HG03469 (cell line): ENCODE measurements at regions not wholly inside any gene's neighbourhood (a gene's known extent, or its start where the extent isn't known, plus 50 kb on each side); places are given as distances from the start of the nearest gene placed in this dataset.
A peak's percentile ranks its signal among the peaks of the same experiment; 100 is the strongest.

Experiments used
- ATAC-seq: cut with Tn5 transposase; IDR thresholded peaks from one replicate; pipeline ENCODE4 v1.9.1; 2021; ENCODE audit warnings: mild to moderate bottlenecking, moderate library complexity, moderate number of reproducible peaks; ENCODE audit not compliant: unreplicated experiment

DNA sequence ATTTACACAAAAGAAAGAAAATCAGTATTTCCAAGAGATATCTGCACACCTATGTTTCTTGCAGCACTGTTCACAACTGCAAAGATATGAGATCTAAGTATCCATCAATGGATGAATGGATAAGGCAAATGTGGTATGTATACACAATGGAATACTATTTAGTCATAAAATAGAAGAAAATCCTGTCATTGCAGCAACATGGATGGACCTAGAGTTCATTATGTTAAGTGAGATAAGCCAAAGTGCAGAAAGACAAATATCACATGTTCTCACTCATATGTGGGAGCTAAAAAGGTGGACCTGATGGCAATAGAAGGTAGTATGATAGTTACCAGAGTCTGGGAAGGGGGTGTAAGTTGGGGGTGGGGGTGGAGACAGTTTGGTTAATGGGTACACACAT is 1171.6 kb downstream of the SORCS1 start:
- ATAC-seq = no peak

- ATAC-seq = no peak
Observed at GRCh38 chr10:105990529-105990928, 1174.0 kb downstream of the SORCS1 start.

DNA sequence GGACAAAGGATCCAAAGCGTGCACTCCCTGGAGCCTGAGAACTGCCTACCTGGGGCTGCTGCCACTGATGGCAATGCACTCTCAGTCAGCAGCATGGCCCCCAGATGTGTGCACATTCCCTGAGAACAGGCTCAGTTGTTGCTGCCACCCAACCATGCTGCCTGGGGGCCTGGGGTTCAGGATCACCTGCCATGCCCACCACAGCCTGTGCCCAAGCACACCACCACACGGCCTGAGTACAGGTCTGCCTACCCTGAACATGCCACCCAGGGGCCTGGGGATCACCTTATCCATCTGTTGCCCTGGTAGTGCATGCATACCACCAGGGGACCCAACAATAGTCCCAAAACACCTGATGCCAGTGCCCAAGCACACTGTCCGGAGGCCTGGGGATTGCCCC is 1174.5 kb downstream of the SORCS1 start:
- ATAC-seq = no peak

GRCh38 chr10:105988848-105989247 is 1175.7 kb downstream of the SORCS1 start:
- no peak for ATAC-seq

DNA sequence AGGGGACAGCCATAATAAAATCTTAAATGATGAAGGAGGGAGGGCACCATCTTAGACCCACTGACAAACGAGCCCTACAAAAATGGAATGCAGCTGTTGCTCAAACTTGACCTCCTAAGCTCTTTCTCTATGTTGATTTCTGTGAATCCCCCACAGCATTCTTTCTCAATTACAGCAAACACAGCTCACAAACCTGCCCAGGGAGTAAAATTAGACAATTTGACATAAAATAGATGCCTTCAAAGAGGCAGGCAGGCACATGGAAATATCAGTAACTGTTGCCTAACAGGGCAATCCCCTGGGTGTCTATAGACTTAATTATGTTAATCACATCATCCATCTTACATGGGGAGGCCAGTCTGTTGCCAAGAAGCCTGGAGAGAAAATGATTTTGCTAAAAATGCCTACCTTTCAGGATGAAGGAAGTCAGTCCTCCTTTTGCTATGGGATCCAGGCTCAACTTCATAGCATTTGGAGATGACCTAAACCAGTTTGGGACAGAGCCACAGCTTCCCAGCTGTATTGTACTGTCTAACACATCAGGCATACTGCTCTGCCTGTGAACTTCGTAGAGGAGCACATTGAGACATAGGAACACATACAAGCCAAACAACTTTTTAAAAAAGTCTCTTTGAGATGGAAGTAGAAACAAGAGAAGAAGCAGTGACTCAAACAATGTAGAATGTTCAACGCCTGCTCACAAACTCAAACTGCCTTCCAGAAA is 1177.4 kb downstream of the SORCS1 start:
- ATAC-seq = no peak

GRCh38 chr10:105986486-105986885 is 1178.0 kb downstream of the SORCS1 start:
- ATAC-seq = no peak

DNA sequence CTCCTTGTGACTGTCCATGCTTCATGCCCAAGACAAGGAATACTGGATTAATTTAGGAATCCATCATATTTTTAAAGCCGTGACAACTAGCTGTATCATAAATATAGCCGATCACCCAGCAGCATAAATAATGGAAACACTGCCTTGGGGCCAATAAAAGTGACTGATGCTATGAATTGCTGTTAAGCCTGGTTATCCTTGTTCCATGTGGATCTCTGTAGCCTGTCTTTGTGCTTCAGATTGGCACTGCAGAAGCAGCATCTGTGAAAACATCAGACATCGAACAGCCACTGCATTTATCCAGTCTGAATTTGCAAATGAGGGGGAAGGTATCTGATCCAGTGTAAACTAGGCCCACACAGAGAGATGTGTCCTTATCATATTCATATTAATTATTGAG is 1181.8 kb downstream of the SORCS1 start:
- no peak for ATAC-seq

DNA sequence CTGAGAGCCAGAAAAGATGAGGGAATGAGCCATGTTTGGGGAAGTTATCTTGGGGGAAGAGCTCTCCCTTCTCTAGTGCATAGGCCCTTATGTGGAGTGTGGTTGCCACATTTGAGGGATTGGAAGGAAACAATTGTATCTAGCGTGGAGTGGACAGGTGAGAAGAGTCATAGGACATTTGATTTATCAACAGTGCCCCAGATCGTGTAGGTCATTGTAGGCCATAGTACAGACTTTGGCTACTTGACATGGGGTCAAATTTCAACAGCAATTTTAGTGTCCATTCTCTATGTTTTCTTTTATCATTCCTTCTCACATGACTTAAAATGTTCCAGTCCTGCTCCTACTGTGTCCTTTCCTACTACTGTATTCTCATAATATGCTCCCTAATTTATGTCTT is 1182.8 kb downstream of the SORCS1 start:
- ATAC-seq = no peak

GRCh38 chr10:105974803-105975456 is 1189.6 kb downstream of the SORCS1 start:
- ATAC-seq = no peak

- ATAC-seq = no peak
Observed at GRCh38 chr10:105973902-105974301, 1190.6 kb downstream of the SORCS1 start.

DNA sequence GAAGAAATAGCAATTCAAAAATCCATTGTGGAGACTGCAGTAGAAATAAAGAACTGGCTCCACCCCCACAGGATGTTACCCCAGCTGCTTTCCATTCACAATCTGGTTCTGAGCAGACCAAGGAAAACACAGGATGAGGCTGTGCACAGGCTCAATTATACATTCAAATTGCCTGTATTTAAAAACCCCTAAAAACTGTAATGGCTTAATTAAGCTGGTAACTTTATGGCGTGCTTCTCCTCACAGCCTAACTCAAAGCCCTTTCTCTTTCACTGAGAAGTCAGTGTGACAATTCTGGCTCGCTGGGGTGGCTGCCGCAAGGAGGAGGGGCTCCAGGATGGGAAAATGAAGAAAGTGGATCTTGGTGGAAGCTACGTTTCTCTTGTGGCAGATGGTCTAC is 1191.1 kb downstream of the SORCS1 start:
- no peak for ATAC-seq

GRCh38 chr10:105971460-105971859 is 1193.0 kb downstream of the SORCS1 start:
- ATAC-seq = no peak

GRCh38 chr10:105969884-105970377 is 1194.6 kb downstream of the SORCS1 start:
- no peak for ATAC-seq

DNA sequence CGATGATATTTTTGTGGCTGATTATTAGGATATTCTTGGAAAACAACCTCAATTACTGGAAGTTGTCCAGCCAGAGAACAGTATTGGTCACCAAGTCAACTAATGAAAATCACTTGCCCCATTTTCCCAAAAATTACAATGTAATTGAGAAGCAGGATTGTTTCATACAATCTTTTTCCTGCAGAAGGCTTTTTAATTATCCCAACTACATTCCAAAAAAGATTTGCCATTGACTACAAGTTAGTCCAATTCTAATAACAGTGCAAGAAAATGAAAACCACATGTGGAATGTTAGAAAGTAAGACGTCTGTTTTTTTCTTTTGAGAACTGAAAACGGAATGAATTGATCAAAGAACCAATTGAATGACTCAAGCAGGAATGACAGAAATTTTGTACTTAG is 1195.8 kb downstream of the SORCS1 start:
- ATAC-seq = no peak

DNA sequence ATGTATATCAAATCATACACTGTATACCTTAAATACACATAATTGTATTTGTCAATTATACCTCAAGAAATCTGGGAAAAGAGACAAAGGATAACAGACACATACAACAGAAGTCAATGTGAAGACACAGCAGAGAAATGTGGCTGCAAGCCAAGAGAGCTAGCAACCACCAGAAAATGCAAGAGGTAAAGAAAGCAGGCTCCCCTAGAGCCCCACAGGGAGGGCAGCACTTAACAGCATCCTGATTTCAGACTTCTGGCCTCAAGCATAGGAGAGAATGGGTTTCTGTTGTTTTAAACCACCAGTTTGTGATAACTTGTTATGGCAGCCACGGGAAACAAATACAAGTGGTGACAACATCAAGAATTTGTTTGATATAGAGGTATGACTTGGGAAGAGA is 1197.2 kb downstream of the SORCS1 start:
- no peak for ATAC-seq

DNA sequence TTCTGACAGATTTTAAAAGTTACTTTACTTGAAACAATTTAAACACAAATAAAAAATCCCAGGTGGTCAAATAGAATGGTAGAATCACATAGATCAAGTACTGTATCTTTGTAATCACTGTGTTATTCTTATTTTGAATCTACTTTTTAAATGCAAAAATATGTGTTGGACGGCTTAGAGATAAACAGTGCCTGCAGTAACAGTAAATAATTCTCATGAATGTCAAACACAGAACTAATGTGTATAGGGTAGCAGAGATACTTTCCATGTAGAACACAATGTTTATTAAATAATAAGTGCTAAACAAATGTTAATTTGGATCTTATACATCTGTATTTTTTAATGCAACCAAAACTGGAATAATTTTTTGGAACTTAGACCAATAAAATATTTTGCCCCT is 1199.4 kb downstream of the SORCS1 start:
- no peak for ATAC-seq

GRCh38 chr10:105964009-105964408 is 1200.5 kb downstream of the SORCS1 start:
- no peak for ATAC-seq

- no peak for ATAC-seq
Observed at GRCh38 chr10:105963334-105963884, 1201.1 kb downstream of the SORCS1 start.

- no peak for ATAC-seq
Observed at GRCh38 chr10:105956550-105956949, 1208.0 kb downstream of the SORCS1 start.

- ATAC-seq = no peak
Observed at GRCh38 chr10:105953861-105954260, 1210.6 kb downstream of the SORCS1 start.

- no peak for ATAC-seq
Observed at GRCh38 chr10:105953056-105953455, 1211.5 kb downstream of the SORCS1 start.

GRCh38 chr10:105952153-105952552 is 1212.4 kb downstream of the SORCS1 start:
- ATAC-seq = peak; percentile 89
